ENCODE measurements at regions not wholly inside any gene's neighbourhood (a gene's known extent, or its start where the extent isn't known, plus 50 kb on each side); places are given as distances from the start of the nearest gene placed in this dataset.

DNA sequence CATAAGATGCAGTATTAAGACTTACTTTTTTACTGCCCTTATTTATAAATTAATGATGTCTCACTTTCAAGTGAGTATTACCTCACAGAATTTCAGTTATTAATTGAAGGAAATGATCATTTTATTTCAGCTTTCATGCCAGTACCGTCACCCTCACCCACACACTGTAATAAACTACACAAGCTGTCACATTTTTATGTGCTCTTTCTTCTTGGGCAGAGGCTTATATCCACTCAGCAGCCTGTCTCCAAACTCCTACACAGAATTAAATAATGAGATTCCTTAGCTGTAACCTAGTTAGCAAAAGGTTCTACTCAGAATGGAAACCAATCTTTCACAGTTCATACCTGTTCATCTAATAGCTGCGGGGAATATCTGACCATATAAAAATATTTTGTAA lies 1915.8 kb upstream of the CDH6 start:
- CTCF ChIA-PET (ENCODE audit: unreplicated experiment), result no interaction called here
- no peaks in the 10 kb centered on the region for H3K9me2 ChIP-seq (ENCODE audit: insufficient read depth, low read length)
- no TSS peak for BruUV-seq (replicated peaks)
- no peak for DNase-seq (ENCODE audit: low spot score)
- H3K79me2 ChIP-seq (ENCODE audit: insufficient read depth, low read depth, low read length), result no peaks in the 10 kb centered on the region
- no peak overlapping the region for H2AFZ ChIP-seq (ENCODE audit: low read length)
- no peak overlapping the region for H3K4me2 ChIP-seq (ENCODE audit: low read length)
- no peak overlapping the region for H3K4me3 ChIP-seq (ENCODE audit: low read depth, low read length, poor library complexity, severe bottlenecking)
- intact Hi-C loops (cut with micrococcal nuclease; ENCODE audit: unreplicated experiment), result no loop called here
- H3K4me1 ChIP-seq (ENCODE audit: insufficient read depth, low read length, poor library complexity, severe bottlenecking), result no peaks in the 10 kb centered on the region
- no peak overlapping the region for H3K27ac ChIP-seq (ENCODE audit: low read depth, low read length, poor library complexity, severe bottlenecking)
- no peaks in the 10 kb centered on the region for H3K36me3 ChIP-seq (ENCODE audit: insufficient read depth, low read length)
- H3K9me3 ChIP-seq (ENCODE audit: low read length), result no peaks in the 10 kb centered on the region
- POLR2A ChIA-PET, result interaction anchor here (1.1 kb wide), 1 partner anchor 13 kb away, joined by 4 read pairs; no protein-coding TSS in a partner anchor
- H4K20me1 ChIP-seq (ENCODE audit: insufficient read depth, low read length), result no peaks in the 10 kb centered on the region
- TF ChIP-seq, protein P1, sequence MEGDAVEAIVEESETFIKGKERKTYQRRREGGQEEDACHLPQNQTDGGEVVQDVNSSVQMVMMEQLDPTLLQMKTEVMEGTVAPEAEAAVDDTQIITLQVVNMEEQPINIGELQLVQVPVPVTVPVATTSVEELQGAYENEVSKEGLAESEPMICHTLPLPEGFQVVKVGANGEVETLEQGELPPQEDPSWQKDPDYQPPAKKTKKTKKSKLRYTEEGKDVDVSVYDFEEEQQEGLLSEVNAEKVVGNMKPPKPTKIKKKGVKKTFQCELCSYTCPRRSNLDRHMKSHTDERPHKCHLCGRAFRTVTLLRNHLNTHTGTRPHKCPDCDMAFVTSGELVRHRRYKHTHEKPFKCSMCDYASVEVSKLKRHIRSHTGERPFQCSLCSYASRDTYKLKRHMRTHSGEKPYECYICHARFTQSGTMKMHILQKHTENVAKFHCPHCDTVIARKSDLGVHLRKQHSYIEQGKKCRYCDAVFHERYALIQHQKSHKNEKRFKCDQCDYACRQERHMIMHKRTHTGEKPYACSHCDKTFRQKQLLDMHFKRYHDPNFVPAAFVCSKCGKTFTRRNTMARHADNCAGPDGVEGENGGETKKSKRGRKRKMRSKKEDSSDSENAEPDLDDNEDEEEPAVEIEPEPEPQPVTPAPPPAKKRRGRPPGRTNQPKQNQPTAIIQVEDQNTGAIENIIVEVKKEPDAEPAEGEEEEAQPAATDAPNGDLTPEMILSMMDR (conservative IDR thresholded peaks at IDR 0.05; ENCODE audit: low read length), result no peak
- no peak for TF ChIP-seq EZH2phosphoT487 (IDR thresholded peaks at IDR 0.05; ENCODE audit: borderline replicate concordance, low read depth, low read length)

- ChIA-PET POLR2A (no interaction called here), CTCF (ENCODE audit: unreplicated experiment) (no interaction called here)
- intact Hi-C loops (cut with micrococcal nuclease; ENCODE audit: unreplicated experiment), result no loop called here
- Histone ChIP-seq H3K4me2 (ENCODE audit: low read length) (no peak overlapping the region), H3K4me3 (ENCODE audit: low read depth, low read length, poor library complexity, severe bottlenecking) (no peak overlapping the region), H3K36me3 (ENCODE audit: insufficient read depth, low read length) (no peaks in the 10 kb centered on the region), H2AFZ (ENCODE audit: low read length) (no peak overlapping the region), H3K9me2 (ENCODE audit: insufficient read depth, low read length) (no peaks in the 10 kb centered on the region), H3K9me3 (ENCODE audit: low read length) (no peaks in the 10 kb centered on the region), H3K79me2 (ENCODE audit: insufficient read depth, low read depth, low read length) (no peaks in the 10 kb centered on the region), H4K20me1 (ENCODE audit: insufficient read depth, low read length) (no peaks in the 10 kb centered on the region), H3K4me1 (ENCODE audit: insufficient read depth, low read length, poor library complexity, severe bottlenecking) (no peaks in the 10 kb centered on the region), H3K27ac (ENCODE audit: low read depth, low read length, poor library complexity, severe bottlenecking) (no peak overlapping the region)
- TF ChIP-seq, protein P1 (conservative IDR thresholded peaks at IDR 0.05; ENCODE audit: low read length), result no peak
- no peak for TF ChIP-seq EZH2phosphoT487 (IDR thresholded peaks at IDR 0.05; ENCODE audit: borderline replicate concordance, low read depth, low read length)
- BruUV-seq (replicated peaks), result no TSS peak
- DNase-seq (ENCODE audit: low spot score), result no peak
These were observed 1917.1 kb upstream of the CDH6 start for GRCh38 chr5:29276371-29276770.

DNA sequence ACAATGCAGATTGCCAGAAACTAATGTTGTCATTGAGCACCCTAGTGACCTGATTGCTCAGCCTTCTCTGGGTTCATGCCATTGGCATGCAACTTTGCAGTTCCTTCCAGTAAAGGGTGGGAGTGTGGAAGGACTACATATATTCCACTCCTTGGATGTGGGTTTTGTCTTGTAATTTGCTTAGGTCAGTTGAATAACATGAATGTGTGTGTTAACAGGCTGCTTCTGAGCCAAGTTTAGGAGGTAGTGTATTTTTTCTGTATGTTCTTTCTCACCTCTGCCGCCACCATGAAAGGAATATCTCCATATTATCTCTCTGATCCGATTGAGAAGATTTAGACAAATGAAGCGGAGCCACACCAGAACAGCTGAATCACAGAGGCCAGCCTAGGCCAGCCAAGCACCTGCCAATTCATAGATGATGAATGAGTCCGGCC lies 1929.6 kb upstream of the CDH6 start:
- CTCF ChIA-PET (ENCODE audit: unreplicated experiment), result no interaction called here
- no peak overlapping the region for H2AFZ ChIP-seq (ENCODE audit: low read length)

More for the DNA sequence above, 1929.6 kb upstream of the CDH6 start:
- H3K9me2 ChIP-seq (ENCODE audit: insufficient read depth, low read length), result no peaks in the 10 kb centered on the region
- intact Hi-C loops (cut with micrococcal nuclease; ENCODE audit: unreplicated experiment), result no loop called here
- no peak overlapping the region for H3K4me2 ChIP-seq (ENCODE audit: low read length)
- 0 out of 2 replicates have a peak, but pooled peaks cover 4% of the 10 kb centered on the region for H3K9me3 ChIP-seq (ENCODE audit: low read length)
- POLR2A ChIA-PET, result no interaction called here
- no peaks in the 10 kb centered on the region for H3K36me3 ChIP-seq (ENCODE audit: insufficient read depth, low read length)
- no TSS peak for BruUV-seq (replicated peaks)
- TF ChIP-seq, protein P1 (conservative IDR thresholded peaks at IDR 0.05; ENCODE audit: low read length), result no peak
- no peak for TF ChIP-seq EZH2phosphoT487 (IDR thresholded peaks at IDR 0.05; ENCODE audit: borderline replicate concordance, low read depth, low read length)
- no peak for DNase-seq (ENCODE audit: low spot score)
- H3K4me3 ChIP-seq (ENCODE audit: low read depth, low read length, poor library complexity, severe bottlenecking), result no peak overlapping the region
- H3K79me2 ChIP-seq (ENCODE audit: insufficient read depth, low read depth, low read length), result no peaks in the 10 kb centered on the region
- no peaks in the 10 kb centered on the region for H4K20me1 ChIP-seq (ENCODE audit: insufficient read depth, low read length)
- H3K4me1 ChIP-seq (ENCODE audit: insufficient read depth, low read length, poor library complexity, severe bottlenecking), result no peaks in the 10 kb centered on the region
- H3K27ac ChIP-seq (ENCODE audit: low read depth, low read length, poor library complexity, severe bottlenecking), result no peak overlapping the region

Data from OCI-LY7 (cell line).